Skeletal muscle satellite cell (primary cell): ENCODE measurements at regions not wholly inside any gene's neighbourhood (a gene's known extent, or its start where the extent isn't known, plus 50 kb on each side); places are given as distances from the start of the nearest gene placed in this dataset.

Experiments
- H3K27me3 ChIP-seq: 2 replicates; pipeline ENCODE4 v1.7.0; 2013; ENCODE audit warnings: low read length; ENCODE audit not compliant: control insufficient read depth, insufficient read depth
- H3K36me3 ChIP-seq: 2 replicates; pipeline ENCODE4 v1.7.0; 2013; ENCODE audit warnings: mild to moderate bottlenecking, control low read depth, low read length; ENCODE audit not compliant: insufficient read depth
- H3K4me1 ChIP-seq: 2 replicates; pipeline ENCODE4 v1.7.0; 2013; ENCODE audit warnings: low read length; ENCODE audit not compliant: control insufficient read depth, insufficient read depth
- H3K4me2 ChIP-seq: 2 replicates; pipeline ENCODE4 v1.7.0; 2013; ENCODE audit warnings: mild to moderate bottlenecking, low read length
- H3K4me3 ChIP-seq: 2 replicates; pipeline ENCODE4 v1.7.0; 2013; ENCODE audit warnings: low read length
- H3K9ac ChIP-seq: 2 replicates; pipeline ENCODE4 v1.7.0; 2013; ENCODE audit warnings: mild to moderate bottlenecking, low read depth, low read length, moderate library complexity
- H3K9me3 ChIP-seq: replicated peaks from 2 replicates; pipeline ENCODE4 v1.7.0; 2013; ENCODE audit warnings: mild to moderate bottlenecking, control low read depth, low read length

- H3K4me3 ChIP-seq = no peak overlapping the region
- no peaks in the 10 kb centered on the region for H3K4me1 ChIP-seq
- H3K9ac ChIP-seq = no peak overlapping the region
- no peak overlapping the region for H3K4me2 ChIP-seq
- no peaks in the 10 kb centered on the region for H3K36me3 ChIP-seq
- no peaks in the 10 kb centered on the region for H3K9me3 ChIP-seq
- H3K27me3 ChIP-seq = no peaks in the 10 kb centered on the region
Observed at GRCh38 chr19:33953592-33953991, 156.9 kb downstream of the KCTD15 start.

GRCh38 chr19:33954686-33955085 lies 158.0 kb downstream of the KCTD15 start:
- Histone ChIP-seq H3K27me3 (no peaks in the 10 kb centered on the region), H3K9ac (no peak overlapping the region), H3K4me2 (no peak overlapping the region), H3K4me1 (no peaks in the 10 kb centered on the region), H3K4me3 (no peak overlapping the region), H3K36me3 (no peaks in the 10 kb centered on the region), H3K9me3 (no peaks in the 10 kb centered on the region)

DNA sequence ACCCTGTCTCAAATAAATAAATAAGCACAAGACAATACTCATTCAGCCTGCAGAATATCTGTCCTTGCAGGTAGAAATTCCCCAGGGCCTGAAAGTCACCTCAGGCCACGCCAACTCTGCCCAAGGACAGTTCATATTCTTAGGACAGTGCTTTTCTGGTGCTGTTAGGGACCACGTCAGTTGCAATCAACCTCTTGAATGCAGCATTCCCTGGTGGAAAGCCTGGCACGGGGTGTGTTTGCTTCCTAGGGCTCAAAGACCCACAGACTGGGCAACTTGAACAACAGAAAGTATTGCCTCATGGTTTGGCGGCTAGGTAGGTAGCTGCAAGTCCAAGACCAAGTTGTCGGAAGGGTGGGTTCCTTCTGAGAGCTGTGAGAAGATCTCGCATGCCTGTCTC lies 160.3 kb downstream of the KCTD15 start:
- Histone ChIP-seq H3K9me3 (no peaks in the 10 kb centered on the region), H3K9ac (no peak overlapping the region), H3K4me2 (no peak overlapping the region), H3K27me3 (no peaks in the 10 kb centered on the region), H3K4me1 (no peaks in the 10 kb centered on the region), H3K36me3 (no peaks in the 10 kb centered on the region), H3K4me3 (no peak overlapping the region)

GRCh38 chr19:33957804-33958203 lies 161.1 kb downstream of the KCTD15 start:
- Histone ChIP-seq H3K4me2 (no peak overlapping the region), H3K27me3 (no peaks in the 10 kb centered on the region), H3K4me1 (no peaks in the 10 kb centered on the region), H3K9ac (no peak overlapping the region), H3K4me3 (no peak overlapping the region), H3K9me3 (no peaks in the 10 kb centered on the region), H3K36me3 (no peaks in the 10 kb centered on the region)

- Histone ChIP-seq H3K4me3 (no peak overlapping the region), H3K36me3 (no peaks in the 10 kb centered on the region), H3K9me3 (no peaks in the 10 kb centered on the region), H3K4me1 (no peaks in the 10 kb centered on the region), H3K9ac (no peak overlapping the region), H3K27me3 (no peaks in the 10 kb centered on the region), H3K4me2 (no peak overlapping the region)
Observed at GRCh38 chr19:33960566-33960965, 163.9 kb downstream of the KCTD15 start.

- no peak overlapping the region for H3K9ac ChIP-seq
- H3K4me2 ChIP-seq = no peak overlapping the region
- no peaks in the 10 kb centered on the region for H3K36me3 ChIP-seq
- H3K9me3 ChIP-seq = no peaks in the 10 kb centered on the region
- H3K4me3 ChIP-seq = no peak overlapping the region
- no peaks in the 10 kb centered on the region for H3K27me3 ChIP-seq
- no peaks in the 10 kb centered on the region for H3K4me1 ChIP-seq
Observed at GRCh38 chr19:33962161-33962560, 165.5 kb downstream of the KCTD15 start.

DNA sequence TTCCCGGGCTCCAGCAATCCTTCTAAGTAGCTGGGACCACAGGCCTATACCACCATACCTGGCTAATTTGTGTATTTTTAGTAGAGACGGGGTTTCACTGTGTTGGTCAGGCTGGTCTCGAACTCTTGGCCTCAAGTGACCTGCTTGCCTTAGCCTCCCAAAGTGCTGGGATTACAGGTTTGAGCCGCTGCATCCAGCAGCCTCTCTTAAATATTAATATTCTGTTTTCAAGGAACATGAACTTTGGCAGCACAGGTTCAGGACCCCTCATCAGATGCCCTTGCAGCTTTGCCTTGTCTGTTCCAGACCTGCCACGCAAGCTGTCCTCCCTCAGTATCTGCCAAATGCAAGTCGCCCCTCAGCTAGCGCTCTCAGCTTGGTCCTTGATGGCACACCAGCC lies 166.8 kb downstream of the KCTD15 start:
- H3K4me3 ChIP-seq = no peak overlapping the region
- H3K36me3 ChIP-seq = no peaks in the 10 kb centered on the region
- H3K4me1 ChIP-seq = no peaks in the 10 kb centered on the region
- H3K4me2 ChIP-seq = no peak overlapping the region
- H3K27me3 ChIP-seq = no peaks in the 10 kb centered on the region
- no peaks in the 10 kb centered on the region for H3K9me3 ChIP-seq
- no peak overlapping the region for H3K9ac ChIP-seq

- H3K9ac ChIP-seq = no peak overlapping the region
Observed at GRCh38 chr19:33971073-33971472, 174.4 kb downstream of the KCTD15 start.

DNA sequence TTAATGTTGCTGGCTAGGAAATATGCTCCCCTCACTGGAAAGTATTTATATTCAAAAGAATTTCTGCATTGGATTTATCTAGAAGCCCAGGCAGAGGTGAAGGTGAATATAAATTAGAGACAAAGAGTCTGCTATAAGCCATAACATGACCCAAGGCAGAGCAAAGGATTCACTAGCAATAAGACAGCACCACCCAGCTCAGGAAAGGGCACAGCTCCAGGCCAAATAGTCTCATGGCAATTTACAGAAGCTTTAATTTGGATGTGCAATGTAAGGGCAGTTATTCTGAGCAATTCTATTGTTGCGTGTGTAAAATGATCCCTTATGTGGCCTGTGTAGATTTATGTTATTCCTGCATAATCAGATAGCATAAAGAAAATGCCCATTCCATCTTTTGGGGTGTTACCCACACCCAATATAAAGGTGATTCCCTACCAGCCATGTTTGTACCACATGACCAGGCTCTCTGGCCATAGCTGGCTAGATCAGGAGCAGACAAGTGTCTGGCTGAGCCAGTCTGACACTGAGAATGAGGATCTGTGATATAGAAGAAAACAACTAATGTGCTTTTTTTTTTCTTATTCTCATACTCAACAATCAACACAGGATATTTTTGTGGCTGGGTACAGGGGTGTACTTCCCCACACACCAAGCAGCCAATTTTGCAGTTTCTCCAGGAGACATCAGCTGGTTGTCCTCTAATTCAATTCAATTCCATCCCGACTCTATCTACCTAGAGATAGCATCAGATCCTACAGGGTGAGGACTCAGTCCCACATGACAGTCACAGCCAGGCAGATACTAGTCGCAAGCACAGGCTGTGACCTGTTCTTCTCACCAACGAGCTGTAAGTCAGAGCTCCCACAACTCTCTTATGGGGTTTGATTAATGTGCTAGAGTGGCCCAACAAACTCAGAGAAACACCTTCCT lies 181.4 kb downstream of the KCTD15 start:
- Histone ChIP-seq H3K9ac (no peak overlapping the region), H3K9me3 (no peaks in the 10 kb centered on the region), H3K4me3 (no peak overlapping the region), H3K27me3 (no peaks in the 10 kb centered on the region), H3K4me1 (no peaks in the 10 kb centered on the region), H3K4me2 (no peak overlapping the region), H3K36me3 (no peaks in the 10 kb centered on the region)

More at GRCh38 chr19:33971073-33971472, 174.4 kb downstream of the KCTD15 start:
- Histone ChIP-seq H3K4me1 (no peaks in the 10 kb centered on the region), H3K4me2 (no peak overlapping the region), H3K4me3 (no peak overlapping the region), H3K27me3 (no peaks in the 10 kb centered on the region), H3K36me3 (no peaks in the 10 kb centered on the region), H3K9me3 (no peaks in the 10 kb centered on the region)

- H3K4me2 ChIP-seq = no peak overlapping the region
- H3K36me3 ChIP-seq = no peaks in the 10 kb centered on the region
- no peaks in the 10 kb centered on the region for H3K27me3 ChIP-seq
- no peak overlapping the region for H3K4me3 ChIP-seq
- no peaks in the 10 kb centered on the region for H3K9me3 ChIP-seq
- H3K4me1 ChIP-seq = no peaks in the 10 kb centered on the region
- no peak overlapping the region for H3K9ac ChIP-seq
Observed at GRCh38 chr19:33982706-33983105, 186.0 kb downstream of the KCTD15 start.

- H3K4me1 ChIP-seq = no peaks in the 10 kb centered on the region
- H3K36me3 ChIP-seq = no peaks in the 10 kb centered on the region
- H3K9me3 ChIP-seq = no peaks in the 10 kb centered on the region
- no peak overlapping the region for H3K4me2 ChIP-seq
- H3K9ac ChIP-seq = no peak overlapping the region
- no peaks in the 10 kb centered on the region for H3K27me3 ChIP-seq
- no peak overlapping the region for H3K4me3 ChIP-seq
Observed at GRCh38 chr19:33988601-33989000, 183.7 kb upstream of the LSM14A start.

GRCh38 chr19:33997690-33998089 lies 174.6 kb upstream of the LSM14A start:
- H3K4me2 ChIP-seq = no peak overlapping the region
- no peaks in the 10 kb centered on the region for H3K36me3 ChIP-seq
- H3K27me3 ChIP-seq = peaks cover 2% of the 10 kb centered on the region
- H3K4me1 ChIP-seq = no peaks in the 10 kb centered on the region
- no peak overlapping the region for H3K4me3 ChIP-seq
- H3K9me3 ChIP-seq = no peaks in the 10 kb centered on the region
- no peak overlapping the region for H3K9ac ChIP-seq
